ENCODE measurements at regions not wholly inside any gene's neighbourhood (a gene's known extent, or its start where the extent isn't known, plus 50 kb on each side); places are given as distances from the start of the nearest gene placed in this dataset.

DNA sequence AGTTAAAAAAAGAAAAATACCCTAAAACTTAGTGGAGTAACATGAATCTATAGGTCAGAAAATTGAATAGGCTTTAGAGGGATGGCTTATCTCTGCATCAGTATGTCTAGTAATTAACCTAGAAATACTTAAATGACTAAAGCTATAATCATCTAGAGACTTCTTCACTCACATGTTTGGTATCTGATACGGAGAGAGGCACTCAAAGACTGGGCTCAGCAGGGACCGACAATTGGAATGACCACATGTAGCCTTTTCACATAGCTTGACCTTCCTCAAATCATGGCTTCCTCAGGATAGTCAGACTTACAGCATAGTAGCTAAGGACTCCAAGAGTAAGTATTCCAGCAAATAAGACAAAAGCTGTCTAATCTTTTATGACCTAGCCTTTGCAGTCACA lies 105.3 kb upstream of the RORB start:
- 48 to 87% methylated on average over 2 of the region's 2 CpGs for WGBS, 2 donors
- intact Hi-C loops (cut with DNase I): no loop called here
- Histone ChIP-seq H3K4me3 (no peak overlapping the region), H3K27me3 (no peaks in the 10 kb centered on the region), H3K9me3 (no peaks in the 10 kb centered on the region), H3K4me1 (no peaks in the 10 kb centered on the region), H3K27ac (no peak overlapping the region), H3K36me3 (no peaks in the 10 kb centered on the region)
- no peak for DNase-seq
- TF ChIP-seq, protein P1, sequence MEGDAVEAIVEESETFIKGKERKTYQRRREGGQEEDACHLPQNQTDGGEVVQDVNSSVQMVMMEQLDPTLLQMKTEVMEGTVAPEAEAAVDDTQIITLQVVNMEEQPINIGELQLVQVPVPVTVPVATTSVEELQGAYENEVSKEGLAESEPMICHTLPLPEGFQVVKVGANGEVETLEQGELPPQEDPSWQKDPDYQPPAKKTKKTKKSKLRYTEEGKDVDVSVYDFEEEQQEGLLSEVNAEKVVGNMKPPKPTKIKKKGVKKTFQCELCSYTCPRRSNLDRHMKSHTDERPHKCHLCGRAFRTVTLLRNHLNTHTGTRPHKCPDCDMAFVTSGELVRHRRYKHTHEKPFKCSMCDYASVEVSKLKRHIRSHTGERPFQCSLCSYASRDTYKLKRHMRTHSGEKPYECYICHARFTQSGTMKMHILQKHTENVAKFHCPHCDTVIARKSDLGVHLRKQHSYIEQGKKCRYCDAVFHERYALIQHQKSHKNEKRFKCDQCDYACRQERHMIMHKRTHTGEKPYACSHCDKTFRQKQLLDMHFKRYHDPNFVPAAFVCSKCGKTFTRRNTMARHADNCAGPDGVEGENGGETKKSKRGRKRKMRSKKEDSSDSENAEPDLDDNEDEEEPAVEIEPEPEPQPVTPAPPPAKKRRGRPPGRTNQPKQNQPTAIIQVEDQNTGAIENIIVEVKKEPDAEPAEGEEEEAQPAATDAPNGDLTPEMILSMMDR (IDR thresholded peaks at IDR 0.05): no peak
- TF ChIP-seq POLR2A (IDR thresholded peaks at IDR 0.05): no peak

DNA sequence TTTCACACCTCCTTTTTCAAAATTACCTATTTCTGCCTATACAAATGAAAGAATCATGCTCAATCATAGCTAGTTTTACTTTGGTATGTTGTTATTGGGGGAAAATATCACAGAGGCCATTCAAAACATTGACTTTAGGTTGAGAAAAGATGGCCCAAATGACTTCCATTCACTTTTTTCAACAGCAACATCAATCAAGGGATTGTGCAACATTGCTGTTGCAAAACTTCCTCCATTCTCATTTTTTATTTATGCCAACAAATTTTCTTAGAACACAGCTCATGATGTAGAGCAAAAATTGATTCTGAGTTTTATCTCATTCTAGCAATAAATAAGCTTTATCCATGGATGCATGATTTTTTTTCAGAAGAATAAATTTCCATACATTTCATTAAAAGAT lies 93.6 kb upstream of the RORB start:
- Histone ChIP-seq H3K4me1 (no peaks in the 10 kb centered on the region), H3K27me3 (no peaks in the 10 kb centered on the region), H3K27ac (no peak overlapping the region), H3K36me3 (no peaks in the 10 kb centered on the region), H3K4me3 (no peak overlapping the region), H3K9me3 (no peaks in the 10 kb centered on the region)
- intact Hi-C loops (cut with DNase I): no loop called here
- no peak for TF ChIP-seq POLR2A (IDR thresholded peaks at IDR 0.05)
- TF ChIP-seq, protein P1 (IDR thresholded peaks at IDR 0.05): no peak
- no peak for DNase-seq

DNA sequence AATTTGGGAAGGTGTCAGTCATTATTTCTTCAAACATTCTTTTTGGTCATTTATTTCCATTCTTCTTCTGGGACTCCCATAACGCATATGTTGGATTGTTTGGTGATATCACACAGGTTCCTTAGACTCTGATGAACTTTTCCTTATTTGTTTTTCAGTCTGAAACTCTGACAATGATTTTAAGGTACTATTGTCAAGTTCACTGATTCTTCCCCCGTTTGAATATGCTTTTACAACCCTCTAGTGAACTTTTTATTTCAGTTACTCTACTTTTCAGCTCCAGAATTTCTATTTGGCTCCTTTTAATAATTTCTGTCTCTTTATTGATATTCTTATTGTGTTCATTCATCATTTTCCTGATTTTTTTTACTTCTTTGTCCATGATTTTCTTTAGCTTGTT lies 92.5 kb upstream of the RORB start:
- H3K9me3 ChIP-seq: no peaks in the 10 kb centered on the region
- no peak for TF ChIP-seq POLR2A (IDR thresholded peaks at IDR 0.05)
- TF ChIP-seq, protein P1 (IDR thresholded peaks at IDR 0.05): no peak
- WGBS, 2 donors: 69 to 70% methylated on average over 2 of the region's 2 CpGs
- no peaks in the 10 kb centered on the region for H3K36me3 ChIP-seq
- no peaks in the 10 kb centered on the region for H3K4me1 ChIP-seq
- no peak for DNase-seq
- intact Hi-C loops (cut with DNase I): no loop called here
- no peak overlapping the region for H3K27ac ChIP-seq
- no peak overlapping the region for H3K4me3 ChIP-seq
- H3K27me3 ChIP-seq: no peaks in the 10 kb centered on the region

DNA sequence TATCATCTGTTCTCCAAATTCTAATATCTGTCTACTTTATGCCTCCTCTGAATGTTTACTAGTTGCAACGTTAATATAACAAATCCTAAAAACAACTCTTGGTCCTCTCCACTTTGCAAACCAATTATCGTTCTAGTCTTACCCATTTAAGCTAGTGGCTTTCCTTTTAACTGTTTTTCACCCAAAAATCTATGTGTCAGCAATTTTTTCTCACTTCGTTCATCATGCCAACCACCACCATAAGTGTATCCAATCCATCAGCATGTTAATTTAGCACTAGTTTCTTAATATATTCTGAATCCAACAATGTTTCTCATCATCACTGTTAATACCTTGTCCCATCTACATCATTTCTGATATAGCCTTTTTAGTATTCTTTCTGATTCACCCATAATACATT lies 90.0 kb upstream of the RORB start:
- Histone ChIP-seq H3K27me3 (no peaks in the 10 kb centered on the region), H3K9me3 (no peaks in the 10 kb centered on the region), H3K4me1 (no peaks in the 10 kb centered on the region), H3K36me3 (no peaks in the 10 kb centered on the region), H3K4me3 (no peak overlapping the region), H3K27ac (no peak overlapping the region)
- no peak for DNase-seq
- WGBS, 2 donors: 70 to 75% methylated on average over 3 of the region's 3 CpGs
- intact Hi-C loops (cut with DNase I): no loop called here
- no peak for TF ChIP-seq POLR2A (IDR thresholded peaks at IDR 0.05)
- TF ChIP-seq, protein P1 (IDR thresholded peaks at IDR 0.05): no peak

DNA sequence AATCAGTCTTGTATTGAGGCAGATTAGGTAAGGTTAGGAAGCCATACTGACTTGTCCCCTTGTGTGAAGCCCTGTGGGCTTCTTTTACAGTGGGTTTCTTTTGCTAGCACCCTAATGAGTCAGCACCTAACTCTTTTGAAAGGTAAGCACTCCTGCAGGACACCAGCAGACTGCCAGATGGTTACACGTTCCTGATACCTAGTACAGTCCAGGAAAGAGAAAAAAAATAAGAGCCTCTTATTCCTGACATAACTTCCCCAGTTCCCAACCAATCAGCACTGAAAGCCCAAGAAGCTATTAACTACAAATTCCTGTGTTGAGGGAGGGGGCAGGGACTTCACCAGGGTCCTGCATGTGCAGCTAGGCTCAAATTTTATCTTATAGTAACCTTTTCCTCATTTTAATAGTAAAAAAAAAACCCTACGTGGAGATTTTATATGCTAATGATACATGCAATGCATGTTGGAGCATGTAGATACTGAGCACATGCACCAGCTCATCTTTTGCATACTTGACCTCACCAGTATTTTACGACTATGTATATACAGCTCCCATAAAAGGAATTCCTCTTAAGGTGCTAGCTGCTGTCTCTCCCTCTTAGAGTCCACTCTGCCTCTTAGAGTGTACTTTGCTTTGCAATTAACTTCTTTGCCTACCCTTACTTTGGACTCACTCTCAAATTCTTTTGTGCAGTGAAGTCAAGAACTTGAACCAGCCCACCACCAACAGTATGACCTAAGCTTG lies 84.7 kb upstream of the RORB start:
- Histone ChIP-seq H3K27ac (no peak overlapping the region), H3K27me3 (no peaks in the 10 kb centered on the region), H3K4me3 (no peak overlapping the region), H3K4me1 (peaks cover 0 to 11% (median 0%) of the 10 kb centered on the region in 3 donors), H3K36me3 (no peaks in the 10 kb centered on the region), H3K9me3 (no peaks in the 10 kb centered on the region)
- intact Hi-C loops (cut with DNase I): loop anchor here (10.0 kb wide), 1 partner anchor 62 kb away; no protein-coding TSS in a partner anchor
- DNase-seq: no peak
- TF ChIP-seq, protein P1 (IDR thresholded peaks at IDR 0.05): no peak
- no peak for TF ChIP-seq POLR2A (IDR thresholded peaks at IDR 0.05)
- WGBS, 2 donors: 27 to 50% methylated on average over 3 of the region's 3 CpGs
